SK-N-MC (cell line): ENCODE measurements at regions not wholly inside any gene's neighbourhood (a gene's known extent, or its start where the extent isn't known, plus 50 kb on each side); places are given as distances from the start of the nearest gene placed in this dataset.

Source experiments
- EZH2 ChIP-seq: fragments of 200-600 bp; sonication (generic); IDR thresholded peaks from one replicate; pipeline ENCODE4 v1.6.1; 2017; ENCODE audit warnings: antibody characterized with exemption
- FOXP2 ChIP-seq: optimal IDR thresholded peaks from 2 replicates; pipeline ENCODE3; 2011; ENCODE audit warnings: mild to moderate bottlenecking, moderate library complexity; ENCODE audit not compliant: insufficient read depth; ENCODE audit errors: extremely low read length, control extremely low read depth
- POLR2AphosphoS5 ChIP-seq: IDR thresholded peaks from 2 replicates; pipeline ENCODE4 v1.6.1; 2012; ENCODE audit warnings: mild to moderate bottlenecking, low read depth, low read length, borderline replicate concordance

DNA sequence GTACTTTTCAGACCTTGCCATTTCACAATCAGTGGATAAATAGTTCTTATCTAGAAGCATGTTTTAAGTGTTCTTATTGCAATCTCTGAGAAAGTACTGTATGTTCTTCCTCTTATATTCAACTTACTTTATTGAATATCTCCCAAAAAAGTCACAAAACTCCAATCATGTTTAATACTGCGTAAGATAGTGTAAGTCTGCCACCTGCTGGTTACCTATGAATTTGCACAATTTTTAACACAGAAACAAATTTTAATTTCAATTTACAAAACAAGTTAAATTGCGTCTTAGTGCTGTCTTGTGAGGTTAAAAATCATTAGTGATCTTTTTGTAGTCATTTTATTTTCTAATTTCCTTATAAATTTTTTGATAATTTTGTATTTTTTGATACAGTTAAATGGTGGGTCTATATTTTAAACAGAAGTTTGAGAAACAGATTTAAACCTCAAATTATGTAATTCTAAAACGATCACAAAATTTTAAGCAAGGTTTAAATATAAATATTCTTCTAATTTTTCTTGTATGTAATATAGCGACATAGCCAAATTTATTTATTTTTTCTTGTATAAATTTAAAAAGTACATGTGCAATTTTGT lies 115.8 kb downstream of the EMB start:
- no peak for TF ChIP-seq EZH2
- no peak for TF ChIP-seq POLR2AphosphoS5
- TF ChIP-seq FOXP2: no peak
